Spleen (tissue), 7 donors: ENCODE measurements at regions not wholly inside any gene's neighbourhood (a gene's known extent, or its start where the extent isn't known, plus 50 kb on each side); places are given as distances from the start of the nearest gene placed in this dataset.

Experiments
- CTCF ChIP-seq, 11 experiments: fragments of 200-600 bp in 7 of 11; fragments of 450-650 bp in 4 of 11; sonication (generic) in 4 of 11; IDR thresholded peaks in 8 of 11; conservative IDR thresholded peaks in 3 of 11; 1 replicate in 7 of 11; 2 replicates in 4 of 11; pipeline versions ENCODE4 v1.4.0 to v1.8.0; 2016 to 2021; ENCODE audit warnings: antibody characterized with exemption in 11 of 11, inconsistent platforms in 4 of 11, mild to moderate bottlenecking in 1 of 11
- POLR2A ChIP-seq, 3 donors: fragments of 450-650 bp; IDR thresholded peaks; one replicate each; pipeline ENCODE4 v1.5.1; 2017; ENCODE audit warnings: antibody characterized with exemption in 3 of 3, mild to moderate bottlenecking in 1 of 3
- donor health status: DM: no; HTN: no; CAD: no; lungs with moderate emphysema.
- donor health status: DM: no; HTN: no; CAD: no.
- donor health status: DM: no; HTN: no; CAD: no.

GRCh38 chr5:7036192-7036835, 323.1 kb downstream of the TENT4A start:
- TF ChIP-seq POLR2A (IDR thresholded peaks at IDR 0.05) (no peak), CTCF (IDR thresholded peaks at IDR 0.05 in 8 of 11, conservative IDR thresholded peaks at IDR 0.05 in 3 of 11) (no peak)
